Stimulated activated CD4-positive, alpha-beta T cell treated with anti-CD3 and anti-CD28 coated beads, Interleukin-15, amount 100 ng/mL, for 24 hours (primary cell): ENCODE measurements at regions not wholly inside any gene's neighbourhood (a gene's known extent, or its start where the extent isn't known, plus 50 kb on each side); places are given as distances from the start of the nearest gene placed in this dataset.
"Not testable (repeated sequence)": the region's sequence is repeated elsewhere in the genome, so short reads cannot be mapped to it uniquely, and the experiment has no call there.

ENCODE experiments used
- DNase-seq: peaks from one replicate; pipeline ENCODE4 v3.0.0-alpha.2; 2020

GRCh38 chr4:117135634-117136354 lies 50.4 kb upstream of the TRAM1L1 start:
- DNase-seq = no peak

DNA sequence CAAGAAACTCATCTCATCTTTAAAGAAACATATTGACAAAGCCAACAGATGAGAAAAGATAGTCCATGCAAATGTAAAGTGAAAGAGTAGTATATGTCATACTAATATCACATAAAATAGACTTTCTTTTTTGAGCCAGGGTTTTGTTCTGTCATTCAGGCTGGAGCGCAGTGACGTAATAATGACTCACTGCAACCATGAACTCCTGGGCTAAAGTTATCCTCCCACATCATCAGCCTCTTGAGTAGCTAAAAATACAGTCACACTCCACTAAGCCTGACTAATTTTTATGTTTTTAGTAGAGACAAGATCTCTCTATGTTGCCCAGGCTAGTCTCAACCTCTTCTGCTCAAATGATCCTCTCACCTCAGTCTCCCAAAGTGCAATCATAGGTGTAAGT lies 51.8 kb upstream of the TRAM1L1 start:
- no peak for DNase-seq

- not testable (repeated sequence) for DNase-seq
These were observed 53.4 kb upstream of the TRAM1L1 start for GRCh38 chr4:117138732-117139131.

- DNase-seq = no peak
These were observed 68.9 kb upstream of the TRAM1L1 start for GRCh38 chr4:117154251-117154650.

DNA sequence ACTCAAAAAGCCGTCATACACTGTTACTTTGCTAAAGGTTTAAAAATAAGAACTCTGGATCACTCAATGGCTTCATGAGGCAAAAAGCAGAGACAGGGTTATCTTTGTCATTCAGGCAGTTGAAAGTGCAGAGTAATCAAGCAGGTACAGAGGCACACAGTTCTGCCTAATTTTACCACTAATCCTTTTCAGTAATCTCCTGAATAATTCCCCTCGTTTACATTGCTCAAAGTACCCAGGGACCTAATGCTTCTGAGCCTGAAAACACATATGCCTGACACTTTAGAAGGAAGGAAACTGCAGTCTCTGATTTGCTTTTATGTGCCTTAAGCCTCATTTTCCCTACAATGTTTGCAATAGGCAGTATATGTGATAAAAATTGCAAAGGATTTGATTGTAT lies 71.4 kb upstream of the TRAM1L1 start:
- DNase-seq = no peak

GRCh38 chr4:117157360-117157759 lies 72.0 kb upstream of the TRAM1L1 start:
- no peak for DNase-seq

GRCh38 chr4:117162976-117163375 lies 77.6 kb upstream of the TRAM1L1 start:
- no peak for DNase-seq

- DNase-seq = no peak
These were observed 79.0 kb upstream of the TRAM1L1 start for GRCh38 chr4:117164338-117164737.

DNA sequence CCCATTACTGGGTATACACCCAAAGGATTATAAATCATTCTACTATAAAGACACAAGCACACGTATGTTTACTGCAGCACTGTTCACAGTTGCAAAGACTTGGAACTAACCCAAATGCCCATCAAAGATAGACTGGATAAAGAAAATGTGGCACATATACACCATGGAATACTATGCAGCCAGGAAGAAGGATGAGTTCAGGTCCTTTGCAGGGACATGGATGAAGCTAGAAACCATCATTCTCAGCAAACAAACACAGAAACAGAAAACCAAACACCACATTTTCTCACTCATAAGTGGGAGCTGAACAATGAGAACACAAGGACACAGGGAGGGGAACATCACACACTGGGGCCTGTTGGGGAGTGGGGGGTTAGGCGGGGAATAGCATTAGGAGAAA lies 90.0 kb upstream of the TRAM1L1 start:
- not testable (repeated sequence) for DNase-seq

DNA sequence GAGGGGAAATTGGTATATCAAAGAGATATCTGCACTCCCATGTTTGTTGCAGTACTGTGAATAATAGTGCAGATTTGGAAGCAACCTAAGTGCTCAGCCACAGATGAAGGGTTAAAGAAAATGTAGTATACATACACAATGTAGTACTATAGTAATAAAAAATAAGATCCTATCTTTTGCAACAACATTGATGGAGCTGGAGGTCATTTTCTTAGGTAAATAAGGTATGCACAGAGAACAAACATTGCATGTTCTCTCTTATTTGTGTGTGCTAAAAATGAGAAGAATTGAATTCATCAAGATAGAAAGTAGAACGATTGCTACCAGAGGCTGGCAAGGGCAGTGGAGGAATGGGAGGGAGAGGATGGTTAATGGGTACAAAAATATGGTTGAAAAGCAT lies 117.9 kb upstream of the TRAM1L1 start:
- no peak for DNase-seq

DNA sequence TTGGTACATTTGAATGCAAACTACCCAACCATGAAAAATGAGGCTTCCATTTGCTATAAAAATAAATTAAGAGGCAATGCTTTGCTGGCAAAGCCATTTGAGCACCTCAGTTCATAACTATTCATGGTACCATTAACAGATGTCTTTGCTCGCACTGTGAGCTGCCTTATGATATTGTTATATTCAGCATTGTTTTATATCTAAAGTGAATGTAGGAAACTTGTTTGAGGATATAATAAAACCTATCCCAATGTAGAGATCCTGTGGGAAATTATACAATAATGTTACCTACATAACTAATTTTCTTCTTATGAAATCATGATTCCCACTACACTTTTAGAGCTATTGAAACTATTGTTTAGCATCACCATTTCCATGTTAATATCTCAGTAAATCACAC lies 125.2 kb upstream of the TRAM1L1 start:
- no peak for DNase-seq

- no peak for DNase-seq
These were observed 138.9 kb upstream of the TRAM1L1 start for GRCh38 chr4:117224256-117224655.

DNA sequence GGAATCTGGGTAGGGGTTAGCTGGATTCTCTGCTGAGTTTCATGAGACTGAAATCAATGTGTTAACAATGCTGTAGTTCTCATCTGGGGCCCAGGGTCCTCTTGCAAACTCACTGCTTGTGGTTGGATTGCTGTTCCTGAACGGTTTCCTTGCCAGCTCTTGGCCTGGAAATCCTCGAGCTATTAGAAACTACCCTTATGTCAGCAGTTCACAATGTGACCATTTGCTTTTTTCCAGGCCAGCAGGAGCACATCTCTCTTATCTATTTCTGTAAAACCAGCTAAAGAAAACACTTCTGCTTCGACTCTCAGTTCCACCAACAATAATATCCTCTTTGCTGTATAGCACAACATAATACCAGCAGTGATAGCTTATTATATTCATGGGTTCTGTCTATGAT lies 140.1 kb upstream of the TRAM1L1 start:
- no peak for DNase-seq

GRCh38 chr4:117227925-117228324 lies 142.5 kb upstream of the TRAM1L1 start:
- DNase-seq = no peak

- no peak for DNase-seq
These were observed 154.1 kb upstream of the TRAM1L1 start for GRCh38 chr4:117239434-117239833.

DNA sequence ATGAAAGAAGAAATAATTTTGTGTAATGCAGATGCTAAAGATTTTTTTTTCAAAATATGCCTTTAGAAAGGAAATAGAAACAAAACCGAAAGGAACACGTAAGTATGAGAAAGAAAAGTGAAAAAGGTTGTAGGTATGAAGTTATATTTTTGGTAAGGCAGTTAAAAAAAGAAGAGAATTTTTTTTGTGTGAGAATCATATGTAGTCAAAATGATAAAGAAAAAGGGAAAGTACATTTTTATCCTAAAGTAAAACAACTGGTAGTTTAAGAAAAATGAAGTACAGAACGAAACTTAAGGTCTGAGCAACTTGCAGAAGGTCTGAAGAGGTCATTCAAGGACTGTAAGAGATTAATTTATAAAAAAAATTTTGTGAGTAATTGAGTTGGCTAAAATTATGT lies 164.0 kb upstream of the TRAM1L1 start:
- no peak for DNase-seq

DNA sequence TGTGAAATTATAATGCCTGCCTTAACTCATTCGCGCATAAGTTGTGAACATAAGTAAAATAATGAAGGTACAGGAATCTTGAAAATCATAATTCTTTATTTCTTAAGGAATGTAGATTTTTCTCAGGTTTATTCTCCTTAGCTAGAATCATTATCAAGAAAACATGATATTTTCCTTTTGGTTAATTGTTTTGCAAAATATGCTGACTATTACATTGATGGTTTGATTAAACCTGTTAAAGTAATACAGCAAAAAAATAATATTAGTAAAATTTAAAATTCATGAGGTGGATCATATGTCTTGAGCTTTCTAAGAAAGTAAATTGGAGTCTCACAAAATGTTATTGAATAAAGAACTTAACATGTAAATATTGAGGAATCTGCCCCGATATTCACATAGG lies 178.7 kb upstream of the TRAM1L1 start:
- DNase-seq = no peak

DNA sequence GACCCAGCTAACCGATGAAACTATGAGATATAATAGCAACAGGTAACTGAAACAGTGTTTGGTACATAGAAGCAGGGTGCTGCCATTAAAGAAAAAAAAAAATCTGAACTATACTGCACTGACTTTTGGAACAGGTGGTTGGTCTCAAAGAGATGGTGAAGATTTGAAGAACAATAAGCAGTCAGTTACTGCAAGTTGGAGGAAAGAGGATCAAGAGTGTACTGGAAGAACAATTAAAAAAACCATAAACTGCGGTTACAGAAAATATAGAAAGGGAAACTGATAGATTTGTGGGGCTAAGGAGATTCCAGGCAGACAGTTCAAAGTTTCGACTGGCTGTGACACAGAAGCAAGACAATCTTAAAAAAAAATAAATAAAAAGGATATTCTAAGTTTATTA lies 181.9 kb upstream of the TRAM1L1 start:
- DNase-seq = no peak

- no peak for DNase-seq
These were observed 199.4 kb upstream of the TRAM1L1 start for GRCh38 chr4:117284736-117285135.

- DNase-seq = no peak
These were observed 208.4 kb upstream of the TRAM1L1 start for GRCh38 chr4:117293784-117294183.

DNA sequence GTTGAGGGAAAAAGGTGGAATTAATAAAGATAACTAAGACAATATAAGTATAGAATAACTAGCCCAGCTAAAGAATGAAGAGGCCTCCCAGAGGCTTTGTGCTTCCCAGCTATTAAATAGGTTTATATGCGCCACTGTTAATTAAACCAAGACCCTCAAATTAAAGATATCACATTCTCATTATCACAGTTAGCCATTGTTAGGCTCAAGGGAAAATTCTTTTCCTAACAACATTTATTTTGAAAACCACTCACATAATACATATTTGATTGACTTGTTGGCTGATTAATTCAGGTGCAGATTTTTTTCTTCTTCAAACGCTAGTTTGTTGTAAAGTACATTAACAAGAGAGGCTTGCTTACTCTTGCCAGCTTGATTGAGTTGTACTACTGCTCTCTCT lies 216.8 kb upstream of the TRAM1L1 start:
- DNase-seq = no peak

GRCh38 chr4:117311215-117311614 lies 225.8 kb upstream of the TRAM1L1 start:
- no peak for DNase-seq

- DNase-seq = no peak
These were observed 226.6 kb upstream of the TRAM1L1 start for GRCh38 chr4:117311989-117312388.

GRCh38 chr4:117324851-117325491 lies 239.6 kb upstream of the TRAM1L1 start:
- no peak for DNase-seq

DNA sequence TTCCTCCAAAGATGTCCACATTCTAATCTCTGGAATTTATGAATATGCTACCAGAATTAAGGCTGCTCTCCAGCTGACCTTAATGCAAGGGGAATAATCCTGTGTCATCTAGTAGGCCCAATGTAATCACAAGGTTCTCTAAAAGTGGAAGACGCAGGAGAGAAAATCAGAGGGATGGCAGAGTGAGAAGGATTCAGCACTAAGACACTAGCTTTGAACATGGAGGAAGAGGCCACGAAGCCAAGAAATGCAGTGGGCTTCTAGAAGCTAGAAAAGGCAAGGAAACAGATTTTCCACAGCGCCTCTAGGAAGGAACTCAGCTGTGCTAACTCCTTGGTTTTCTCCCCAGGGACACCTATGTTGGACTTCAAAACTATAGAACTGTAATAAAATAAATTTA lies 240.7 kb upstream of the TRAM1L1 start:
- no peak for DNase-seq
